Urothelium cell line (cell line): ENCODE measurements at regions not wholly inside any gene's neighbourhood (a gene's known extent, or its start where the extent isn't known, plus 50 kb on each side); places are given as distances from the start of the nearest gene placed in this dataset.
A peak's percentile ranks its signal among the peaks of the same experiment; 100 is the strongest.

Source experiments
- DNase-seq: peaks from one replicate; pipeline ENCODE4 v3.0.0; 2011; ENCODE audit warnings: low spot score, mixed read lengths
- FAIRE-seq: peaks from 2 replicates; lab custom pipeline; 2011; peaks lifted over from hg19 to GRCh38; lab: Jason Lieb, UNC

GRCh38 chr15:93466380-93466779 is 377.4 kb upstream of the RGMA start:
- DNase-seq (no peak), FAIRE-seq (no peak)

- no peak for FAIRE-seq
- no peak for DNase-seq
These were observed 373.7 kb upstream of the RGMA start for GRCh38 chr15:93462690-93463089.

- FAIRE-seq: no peak
These were observed 371.7 kb upstream of the RGMA start for GRCh38 chr15:93460717-93461116.

GRCh38 chr15:93459396-93459795 is 370.4 kb upstream of the RGMA start:
- FAIRE-seq (no peak), DNase-seq (no peak)

More at GRCh38 chr15:93460717-93461116, 371.7 kb upstream of the RGMA start:
- DNase-seq: no peak

- no peak for FAIRE-seq
- no peak for DNase-seq
These were observed 369.6 kb upstream of the RGMA start for GRCh38 chr15:93458597-93458996.

GRCh38 chr15:93454788-93455187 is 365.8 kb upstream of the RGMA start:
- FAIRE-seq: no peak

GRCh38 chr15:93452537-93453211 is 363.7 kb upstream of the RGMA start:
- no peak for DNase-seq
- no peak for FAIRE-seq

More at GRCh38 chr15:93454788-93455187, 365.8 kb upstream of the RGMA start:
- DNase-seq: no peak

- FAIRE-seq (no peak), DNase-seq (no peak)
These were observed 362.8 kb upstream of the RGMA start for GRCh38 chr15:93451822-93452221.

- no peak for FAIRE-seq
- no peak for DNase-seq
These were observed 362.3 kb upstream of the RGMA start for GRCh38 chr15:93451265-93451664.

- FAIRE-seq: no peak
These were observed 360.8 kb upstream of the RGMA start for GRCh38 chr15:93449798-93450197.

GRCh38 chr15:93438310-93438709 is 349.3 kb upstream of the RGMA start:
- DNase-seq: no peak
- FAIRE-seq: no peak

More at GRCh38 chr15:93449798-93450197, 360.8 kb upstream of the RGMA start:
- no peak for DNase-seq

GRCh38 chr15:93432474-93432873 is 343.5 kb upstream of the RGMA start:
- FAIRE-seq (no peak), DNase-seq (no peak)

- DNase-seq (no peak), FAIRE-seq (no peak)
These were observed 339.9 kb upstream of the RGMA start for GRCh38 chr15:93428807-93429351.

GRCh38 chr15:93428150-93428549 is 339.1 kb upstream of the RGMA start:
- FAIRE-seq (no peak), DNase-seq (peak; percentile 52)

- FAIRE-seq (no peak), DNase-seq (no peak)
These were observed 335.1 kb upstream of the RGMA start for GRCh38 chr15:93424131-93424530.

GRCh38 chr15:93422476-93422875 is 333.5 kb upstream of the RGMA start:
- FAIRE-seq (no peak), DNase-seq (no peak)

- no peak for DNase-seq
- FAIRE-seq: no peak
These were observed 331.5 kb upstream of the RGMA start for GRCh38 chr15:93420477-93420876.

GRCh38 chr15:93420050-93420452 is 331.0 kb upstream of the RGMA start:
- FAIRE-seq: no peak
- DNase-seq: no peak

GRCh38 chr15:93418566-93418965 is 329.6 kb upstream of the RGMA start:
- no peak for FAIRE-seq
- DNase-seq: no peak

- no peak for FAIRE-seq
- DNase-seq: no peak
These were observed 328.6 kb upstream of the RGMA start for GRCh38 chr15:93417631-93418030.

GRCh38 chr15:93417156-93417555 is 328.1 kb upstream of the RGMA start:
- no peak for DNase-seq
- no peak for FAIRE-seq

GRCh38 chr15:93415576-93415975 is 326.6 kb upstream of the RGMA start:
- FAIRE-seq (no peak), DNase-seq (no peak)
